ENCODE measurements at regions not wholly inside any gene's neighbourhood (a gene's known extent, or its start where the extent isn't known, plus 50 kb on each side); places are given as distances from the start of the nearest gene placed in this dataset.
A peak's percentile ranks its signal among the peaks of the same experiment; 100 is the strongest.
"Not testable (repeated sequence)": the region's sequence is repeated elsewhere in the genome, so short reads cannot be mapped to it uniquely, and the experiment has no call there.

GRCh38 chr1:239197871-239198270, 188.5 kb upstream of the CHRM3 start:
- no peak for DNase-seq

- DNase-seq = no peak
Measured at GRCh38 chr1:239189998-239190512, 196.3 kb upstream of the CHRM3 start.

GRCh38 chr1:239186487-239186886, 199.9 kb upstream of the CHRM3 start:
- no peak for DNase-seq

GRCh38 chr1:239185245-239185619, 201.1 kb upstream of the CHRM3 start:
- no peak for DNase-seq

- no peak for DNase-seq
Measured at GRCh38 chr1:239184561-239185244, 201.7 kb upstream of the CHRM3 start.

- no peak for DNase-seq
Measured at GRCh38 chr1:239178961-239179360, 207.4 kb upstream of the CHRM3 start.

- DNase-seq = no peak
Measured at GRCh38 chr1:239174880-239175279, 211.5 kb upstream of the CHRM3 start.

- no peak for DNase-seq
Measured at GRCh38 chr1:239170828-239171227, 215.5 kb upstream of the CHRM3 start.

- no peak for DNase-seq
Measured at GRCh38 chr1:239169276-239169675, 217.1 kb upstream of the CHRM3 start.

GRCh38 chr1:239164451-239165180, 221.8 kb upstream of the CHRM3 start:
- DNase-seq = no peak

- peak; percentile 75 for DNase-seq
Measured at GRCh38 chr1:239155466-239156091, 230.8 kb upstream of the CHRM3 start.

- no peak for DNase-seq
Measured at GRCh38 chr1:239151937-239152336, 234.4 kb upstream of the CHRM3 start.

- DNase-seq = no peak
Measured at GRCh38 chr1:239140968-239141367, 245.4 kb upstream of the CHRM3 start.

GRCh38 chr1:239139801-239140200, 246.6 kb upstream of the CHRM3 start:
- no peak for DNase-seq

GRCh38 chr1:239128541-239128940, 257.8 kb upstream of the CHRM3 start:
- no peak for DNase-seq

GRCh38 chr1:239126884-239127283, 259.5 kb upstream of the CHRM3 start:
- DNase-seq = no peak

GRCh38 chr1:239125893-239126292, 260.5 kb upstream of the CHRM3 start:
- DNase-seq = no peak

- no peak for DNase-seq
Measured at GRCh38 chr1:239125027-239125426, 261.3 kb upstream of the CHRM3 start.

GRCh38 chr1:239123260-239123659, 263.1 kb upstream of the CHRM3 start:
- DNase-seq = no peak

GRCh38 chr1:239112101-239112935, 274.1 kb upstream of the CHRM3 start:
- DNase-seq = no peak

- no peak for DNase-seq
Measured at GRCh38 chr1:239107676-239108075, 278.7 kb upstream of the CHRM3 start.

GRCh38 chr1:239106689-239107088, 279.7 kb upstream of the CHRM3 start:
- not testable (repeated sequence) for DNase-seq

Data from NCI-H1694 (cell line).